KMS-11 (cell line): ENCODE measurements at regions not wholly inside any gene's neighbourhood (a gene's known extent, or its start where the extent isn't known, plus 50 kb on each side); places are given as distances from the start of the nearest gene placed in this dataset.

Experiments used
- H2AFZ ChIP-seq: fragments of 200-600 bp; sonication (generic); 2 replicates; pipeline ENCODE4 v1.6.1; 2016; ENCODE audit warnings: antibody characterized with exemption, mixed run types, low read depth
- H3K27ac ChIP-seq: fragments of 200-600 bp; sonication (generic); 2 replicates; pipeline ENCODE4 v1.6.1; 2016; ENCODE audit warnings: mild to moderate bottlenecking, mixed run types
- H3K27me3 ChIP-seq: fragments of 200-600 bp; sonication (generic); 2 replicates; pipeline ENCODE4 v1.6.1; 2017; ENCODE audit warnings: mild to moderate bottlenecking, low read depth, mixed run types, moderate library complexity; ENCODE audit not compliant: insufficient read depth
- H3K36me3 ChIP-seq: fragments of 200-600 bp; sonication (generic); 2 replicates; pipeline ENCODE4 v1.6.1; 2017; ENCODE audit warnings: mild to moderate bottlenecking, mixed run types; ENCODE audit not compliant: insufficient read depth
- H3K4me1 ChIP-seq: fragments of 200-600 bp; sonication (generic); 2 replicates; pipeline ENCODE4 v1.6.1; 2016; ENCODE audit warnings: mild to moderate bottlenecking, low read depth, mixed run types; ENCODE audit not compliant: poor library complexity, severe bottlenecking
- H3K4me2 ChIP-seq: fragments of 200-600 bp; sonication (generic); 2 replicates; pipeline ENCODE4 v1.7.0; 2016; ENCODE audit warnings: mild to moderate bottlenecking, mixed run types
- H3K4me3 ChIP-seq: fragments of 200-600 bp; sonication (generic); IDR thresholded peaks from 2 replicates; pipeline ENCODE4 v1.6.1; 2017; ENCODE audit warnings: low read depth, low read length, mixed read lengths; ENCODE audit not compliant: insufficient read depth
- H3K79me2 ChIP-seq: fragments of 200-600 bp; sonication (generic); 2 replicates; pipeline ENCODE4 v1.6.1; 2016; ENCODE audit warnings: low read depth, mixed run types; ENCODE audit not compliant: insufficient read depth
- H3K9ac ChIP-seq: fragments of 200-600 bp; sonication (generic); 2 replicates; pipeline ENCODE4 v1.6.1; 2016; ENCODE audit warnings: mild to moderate bottlenecking, mixed run types
- H4K20me1 ChIP-seq: fragments of 200-600 bp; sonication (generic); 2 replicates; pipeline ENCODE4 v1.6.1; 2016; ENCODE audit warnings: mild to moderate bottlenecking, mixed run types; ENCODE audit not compliant: insufficient read depth
- TF ChIP-seq, protein P1 (sequence below): fragments of 200-600 bp; sonication (generic); conservative IDR thresholded peaks from 2 replicates; pipeline ENCODE4 v1.6.1; 2017; ENCODE audit warnings: low read depth, mild to moderate bottlenecking, antibody characterized with exemption, low read length, moderate library complexity, mixed read lengths

DNA sequence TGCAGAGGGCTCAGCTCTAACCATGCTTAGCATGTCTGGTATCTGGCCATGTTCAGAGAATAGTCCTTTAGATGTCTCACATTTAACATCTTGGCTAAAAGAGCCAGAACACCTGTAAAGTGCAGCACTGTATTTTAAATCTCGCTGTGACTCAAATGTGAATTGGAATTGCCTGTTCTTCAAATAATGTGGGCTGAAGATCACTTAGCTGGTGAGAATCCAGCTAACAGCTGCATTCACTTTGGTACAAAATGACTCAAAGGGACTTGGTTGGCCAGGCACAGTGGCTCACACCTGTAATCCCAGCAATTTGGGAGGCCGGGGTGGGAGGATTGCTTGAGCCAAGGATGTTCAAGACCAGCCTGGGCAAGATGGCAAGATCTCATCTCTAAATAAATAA, 63.5 kb upstream of the PLAC8 start:
- Histone ChIP-seq H3K9ac (no peak overlapping the region), H3K36me3 (no peaks in the 10 kb centered on the region), H3K4me1 (no peaks in the 10 kb centered on the region), H3K27me3 (no peaks in the 10 kb centered on the region), H3K27ac (no peak overlapping the region), H4K20me1 (no peaks in the 10 kb centered on the region), H3K4me3 (no peak overlapping the region), H3K4me2 (no peak overlapping the region), H3K79me2 (no peaks in the 10 kb centered on the region), H2AFZ (no peak overlapping the region)
- TF ChIP-seq, protein P1, sequence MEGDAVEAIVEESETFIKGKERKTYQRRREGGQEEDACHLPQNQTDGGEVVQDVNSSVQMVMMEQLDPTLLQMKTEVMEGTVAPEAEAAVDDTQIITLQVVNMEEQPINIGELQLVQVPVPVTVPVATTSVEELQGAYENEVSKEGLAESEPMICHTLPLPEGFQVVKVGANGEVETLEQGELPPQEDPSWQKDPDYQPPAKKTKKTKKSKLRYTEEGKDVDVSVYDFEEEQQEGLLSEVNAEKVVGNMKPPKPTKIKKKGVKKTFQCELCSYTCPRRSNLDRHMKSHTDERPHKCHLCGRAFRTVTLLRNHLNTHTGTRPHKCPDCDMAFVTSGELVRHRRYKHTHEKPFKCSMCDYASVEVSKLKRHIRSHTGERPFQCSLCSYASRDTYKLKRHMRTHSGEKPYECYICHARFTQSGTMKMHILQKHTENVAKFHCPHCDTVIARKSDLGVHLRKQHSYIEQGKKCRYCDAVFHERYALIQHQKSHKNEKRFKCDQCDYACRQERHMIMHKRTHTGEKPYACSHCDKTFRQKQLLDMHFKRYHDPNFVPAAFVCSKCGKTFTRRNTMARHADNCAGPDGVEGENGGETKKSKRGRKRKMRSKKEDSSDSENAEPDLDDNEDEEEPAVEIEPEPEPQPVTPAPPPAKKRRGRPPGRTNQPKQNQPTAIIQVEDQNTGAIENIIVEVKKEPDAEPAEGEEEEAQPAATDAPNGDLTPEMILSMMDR, result no peak

DNA sequence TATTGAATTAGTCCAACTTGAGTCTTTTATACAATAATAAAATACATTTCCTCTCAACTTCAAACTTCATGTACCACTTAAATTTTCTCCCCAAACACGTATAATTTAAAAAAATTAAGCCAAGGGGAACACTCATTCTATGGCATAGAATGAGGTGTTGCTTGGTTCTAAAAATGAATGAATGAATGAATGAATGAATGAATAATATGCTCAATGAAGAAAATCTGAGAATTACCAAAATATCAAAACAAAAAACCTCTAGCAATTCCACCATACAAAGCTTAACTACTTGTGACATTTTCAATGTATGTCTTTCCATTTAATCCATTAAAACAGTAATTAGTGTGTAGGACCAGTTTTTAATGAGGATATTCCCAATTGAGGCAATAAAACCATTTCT, 62.7 kb upstream of the PLAC8 start:
- no peak overlapping the region for H2AFZ ChIP-seq
- no peaks in the 10 kb centered on the region for H3K4me1 ChIP-seq
- TF ChIP-seq, protein P1, result no peak
- H3K36me3 ChIP-seq, result no peaks in the 10 kb centered on the region
- H3K79me2 ChIP-seq, result no peaks in the 10 kb centered on the region
- H3K9ac ChIP-seq, result no peak overlapping the region
- H3K27me3 ChIP-seq, result no peaks in the 10 kb centered on the region
- no peaks in the 10 kb centered on the region for H4K20me1 ChIP-seq
- no peak overlapping the region for H3K4me3 ChIP-seq
- no peak overlapping the region for H3K4me2 ChIP-seq
- H3K27ac ChIP-seq, result no peak overlapping the region

DNA sequence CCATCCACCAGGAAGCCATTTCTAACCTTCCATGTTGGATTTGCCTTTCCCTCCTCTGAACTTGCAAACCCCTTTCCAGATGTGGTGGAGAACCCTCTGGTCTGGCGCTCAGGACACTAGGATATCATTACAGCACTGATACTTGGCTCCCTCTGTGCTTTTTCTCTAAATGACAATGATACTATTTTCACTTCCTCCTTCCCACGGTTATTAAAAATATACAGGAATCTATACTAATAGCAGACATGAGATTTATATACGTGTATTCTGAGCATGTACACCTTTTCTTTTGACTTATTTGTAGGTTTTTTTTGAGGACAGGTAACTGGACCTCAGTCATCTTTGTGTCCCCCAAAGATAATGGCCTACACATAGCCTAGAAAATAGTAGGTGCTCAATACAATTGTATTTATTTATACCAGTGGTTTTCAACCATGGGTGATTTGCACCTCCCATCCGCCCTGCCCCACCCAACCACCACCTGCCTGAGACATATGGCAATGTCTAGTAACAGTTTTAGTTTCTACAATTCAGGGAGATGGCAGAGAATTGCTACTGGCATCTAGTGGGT, 60.4 kb upstream of the PLAC8 start:
- H3K27me3 ChIP-seq, result no peaks in the 10 kb centered on the region
- no peaks in the 10 kb centered on the region for H4K20me1 ChIP-seq
- no peak overlapping the region for H2AFZ ChIP-seq
- H3K4me1 ChIP-seq, result no peaks in the 10 kb centered on the region
- no peaks in the 10 kb centered on the region for H3K79me2 ChIP-seq
- H3K27ac ChIP-seq, result no peak overlapping the region
- no peak overlapping the region for H3K4me2 ChIP-seq
- no peak overlapping the region for H3K9ac ChIP-seq
- TF ChIP-seq, protein P1, result no peak
- no peaks in the 10 kb centered on the region for H3K36me3 ChIP-seq
- no peak overlapping the region for H3K4me3 ChIP-seq

DNA sequence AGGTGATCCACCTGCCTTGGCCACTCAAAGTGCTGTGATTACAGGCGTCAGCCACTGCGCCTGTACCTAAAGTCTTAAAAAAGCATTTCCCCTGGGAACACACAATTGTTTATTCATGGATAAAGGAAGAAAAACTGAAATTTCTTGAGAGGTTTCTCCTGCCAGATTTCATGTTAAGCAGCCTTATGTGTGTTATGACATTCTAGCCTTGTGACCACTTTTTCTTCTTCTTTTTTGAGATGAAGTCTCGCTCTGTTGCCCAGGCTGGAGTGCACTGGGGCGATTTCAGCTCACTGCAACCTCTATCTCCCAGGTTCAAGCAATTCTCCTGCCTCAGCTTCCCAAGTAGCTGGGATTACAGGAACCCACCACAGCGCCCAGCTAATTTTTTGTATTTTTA, 57.8 kb upstream of the PLAC8 start:
- Histone ChIP-seq H3K27ac (no peak overlapping the region), H3K79me2 (no peaks in the 10 kb centered on the region), H3K27me3 (no peaks in the 10 kb centered on the region), H3K36me3 (no peaks in the 10 kb centered on the region), H3K4me2 (no peak overlapping the region), H4K20me1 (no peaks in the 10 kb centered on the region), H2AFZ (no peak overlapping the region), H3K9ac (no peak overlapping the region), H3K4me3 (no peak overlapping the region), H3K4me1 (no peaks in the 10 kb centered on the region)
- TF ChIP-seq, protein P1, result no peak
